Heart left ventricle (tissue), 16 donors: ENCODE measurements at regions not wholly inside any gene's neighbourhood (a gene's known extent, or its start where the extent isn't known, plus 50 kb on each side); places are given as distances from the start of the nearest gene placed in this dataset.

Experiments used
- ATAC-seq, 4 donors: fragments of 200-7000 bp; cut with Tn5 transposase; one replicate each; pipeline ENCODE4 v1.9.1; 2020 to 2022; ENCODE audit warnings: moderate library complexity in 4 of 4, mild to moderate bottlenecking in 3 of 4, moderate number of reproducible peaks in 1 of 4
- DNase-seq, 5 donors: peaks; one replicate each; pipeline ENCODE4 v3.0.0-alpha.2; 2020
- H3K27ac ChIP-seq, 12 donors: fragments of 200-600 bp; sonication (generic) in 4 of 12; one replicate each; pipeline versions ENCODE4 v1.5.0 to v1.8.0; 2016 to 2022; ENCODE audit warnings: mild to moderate bottlenecking in 2 of 12
- H3K27me3 ChIP-seq, 9 donors: fragments of 200-600 bp; sonication (generic) in 2 of 9; one replicate each; pipeline versions ENCODE4 v1.5.1 to v1.8.0; 2016 to 2022; ENCODE audit warnings: mild to moderate bottlenecking in 3 of 9
- H3K36me3 ChIP-seq, 9 donors: fragments of 200-600 bp; sonication (generic) in 2 of 9; one replicate each; pipeline versions ENCODE4 v1.5.0 to v1.8.0; 2018 to 2022; ENCODE audit warnings: mild to moderate bottlenecking in 2 of 9
- H3K4me1 ChIP-seq, 12 donors: fragments of 200-600 bp; sonication (generic) in 4 of 12; one replicate each; pipeline versions ENCODE4 v1.5.0 to v1.8.0; 2016 to 2022; ENCODE audit warnings: mild to moderate bottlenecking in 3 of 12
- H3K4me3 ChIP-seq, 12 donors: fragments of 200-600 bp; sonication (generic) in 4 of 12; one replicate each; pipeline versions ENCODE4 v1.5.0 to v1.8.0; 2017 to 2022; ENCODE audit warnings: mild to moderate bottlenecking in 9 of 12, moderate library complexity in 4 of 12
- H3K9me3 ChIP-seq, 12 donors: fragments of 200-600 bp; sonication (generic) in 4 of 12; one replicate each; pipeline versions ENCODE4 v1.5.0 to v1.8.0; 2016 to 2022; ENCODE audit warnings: mild to moderate bottlenecking in 1 of 12
- CTCF ChIP-seq, 12 donors: fragments of 200-600 bp; sonication (generic) in 4 of 12; IDR thresholded peaks; one replicate each; pipeline versions ENCODE4 v1.5.0 to v1.8.0; 2018 to 2022; ENCODE audit warnings: antibody characterized with exemption in 12 of 12, mild to moderate bottlenecking in 5 of 12
- POLR2A ChIP-seq, 2 donors: fragments of 450-650 bp; IDR thresholded peaks; one replicate each; pipeline ENCODE4 v1.6.1; 2017; ENCODE audit warnings: antibody characterized with exemption in 2 of 2, mild to moderate bottlenecking in 2 of 2, moderate library complexity in 2 of 2
- WGBS, 4 donors: extraction: QIAGEN DNeasy Blood & Tissue Kit in 2 of 4; methylation state at CpG; one replicate each; pipeline versions ENCODE4 v1.1.5 to v1.1.7; 2013 to 2018; 5-methylcytosine and 5-hydroxymethylcytosine counted together
- intact Hi-C, 10 donors: fragments of 100-400 bp; cut with DNase I; formaldehyde crosslinking; loops; one replicate each; pipeline versions ENCODE4 v1.11.1 to v1.14.2; 2022
- donor health status: ischemic (EF 13 %, LVEDD 7.1; RV severe dilation, severe dysfunction).
- donor health status: healthy with polysubstance abuse.
- donor health status: DM: no; HTN: yes; CAD: no.
- donor health status: DM: no; HTN: no; CAD: no.
- donor health status: ischemic (EF 25% LVEDD 6.9; RV normal size, moderate dysfunction).
- donor health status: ischemic (EF 25% LVEDD 5.7; RV mildly dilated, moderate dysfunction).
- donor health status: healthy.
- donor health status: DM: yes; HTN: yes; CAD: no.
- donor health status: ischemic (EF 35%, LVEDD 5.7; RV mildly dilated, moderate dysfunction).
- donor health status: nonischemic (EF 11% LVEDD 7.7; RV severe dilation, severe dysfunction).
- donor health status: DM: yes; HTN: yes; CAD: no.
- donor health status: PGD.
- donor health status: ischemic (EF 29% LVEDD 5.4; RV normal size, mild dysfunction).
- donor health status: nonischemic (EF 23%, LVEDD 6.1; RV moderate dilation, normal function).

DNA sequence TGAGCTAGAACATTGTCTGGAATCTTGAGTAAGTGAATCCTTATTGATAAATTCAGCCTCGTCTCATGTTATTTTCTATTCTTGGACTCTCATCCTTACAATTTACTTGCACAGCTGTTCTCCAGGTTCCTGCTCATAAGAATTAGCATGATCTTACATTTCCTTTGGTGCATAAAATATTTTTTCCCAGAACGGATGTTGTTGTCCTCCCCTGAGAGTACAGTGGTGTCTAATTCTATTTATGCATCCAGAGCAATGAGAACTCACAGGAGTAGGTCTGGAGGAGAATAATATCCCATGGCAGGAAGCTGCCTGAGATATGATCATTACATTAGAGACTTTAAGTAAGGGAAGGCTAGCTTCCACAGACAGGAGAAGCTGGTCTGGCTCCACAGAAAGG lies 178.4 kb upstream of the MAST4 start:
- Histone ChIP-seq H3K4me1 (peaks cover 0 to 52% (median 23%) of the 10 kb centered on the region in 12 donors), H3K9me3 (peaks cover 0 to 5% (median 0%) of the 10 kb centered on the region in 12 donors), H3K36me3 (peaks cover 0 to 3% (median 0%) of the 10 kb centered on the region in 9 donors), H3K27ac (peak overlapping the region in 4 of 12 donors; percentile 4 to 41 (median 20)), H3K27me3 (no peaks in the 10 kb centered on the region), H3K4me3 (no peak overlapping the region)
- no peak for TF ChIP-seq POLR2A (IDR thresholded peaks at IDR 0.05)
- TF ChIP-seq CTCF (IDR thresholded peaks at IDR 0.05) = no peak
- WGBS, 4 donors = 12 to 52% (median 18%) methylated on average over 2 of the region's 2 CpGs
- intact Hi-C loops = loop anchor here in 1 of 10 donors (5.0 kb wide), 1 partner anchor 110 kb away; no protein-coding TSS in a partner anchor
- peak in 2 of 4 donors; percentile 25 to 41 for ATAC-seq
- no peak for DNase-seq

DNA sequence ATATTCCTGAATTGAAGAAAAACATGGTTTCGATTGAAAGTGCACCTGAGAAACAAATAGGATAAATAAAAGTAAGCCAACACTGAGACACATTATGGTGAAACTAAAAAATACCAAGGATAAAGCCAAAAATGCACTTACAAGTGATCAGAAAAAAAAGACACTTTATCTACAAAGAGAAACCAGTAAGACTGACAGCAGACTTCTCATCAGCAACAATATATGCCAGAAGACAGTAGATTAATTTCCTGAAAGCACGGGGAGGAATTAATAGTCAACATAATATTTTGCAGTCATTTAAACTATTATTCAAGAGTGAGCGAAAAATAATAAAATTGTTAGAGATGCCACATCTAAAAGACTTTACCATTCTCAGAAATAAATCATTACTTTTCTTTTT lies 172.7 kb upstream of the MAST4 start:
- Histone ChIP-seq H3K9me3 (peaks cover 0 to 14% (median 0%) of the 10 kb centered on the region in 12 donors), H3K27ac (no peak overlapping the region), H3K27me3 (no peaks in the 10 kb centered on the region), H3K36me3 (peaks cover 0 to 4% (median 0%) of the 10 kb centered on the region in 9 donors), H3K4me3 (no peak overlapping the region), H3K4me1 (peaks cover 0 to 26% (median 5%) of the 10 kb centered on the region in 12 donors)
- DNase-seq = no peak
- TF ChIP-seq POLR2A (IDR thresholded peaks at IDR 0.05) (no peak), CTCF (IDR thresholded peaks at IDR 0.05) (no peak)
- intact Hi-C loops = no loop called here
- ATAC-seq = no peak
- WGBS, 4 donors = 91 to 98% (median 95%) methylated on average over 3 of the region's 3 CpGs

DNA sequence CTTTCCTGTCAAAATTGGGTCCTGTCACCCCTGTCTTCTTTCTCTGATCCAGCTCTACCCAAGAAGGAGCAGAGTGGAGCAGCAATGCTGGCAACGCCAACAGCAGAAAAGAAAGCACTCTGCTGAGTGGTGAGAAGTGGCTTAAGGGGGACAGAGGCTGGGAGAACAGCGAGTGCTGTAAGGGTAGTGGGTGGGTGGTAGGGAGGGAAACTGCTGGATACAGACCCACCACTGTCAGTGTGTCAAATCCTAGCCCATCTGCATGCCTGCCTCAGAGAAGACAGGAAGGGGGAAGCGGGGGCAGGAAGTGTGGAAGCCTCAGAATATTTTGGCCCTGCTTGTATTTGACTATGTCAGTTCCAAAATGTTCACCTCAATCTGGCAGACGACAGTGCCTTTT lies 170.4 kb upstream of the MAST4 start:
- intact Hi-C loops = no loop called here

More for the DNA sequence above, 170.4 kb upstream of the MAST4 start:
- no peak for DNase-seq
- Histone ChIP-seq H3K4me1 (peaks cover 0 to 33% (median 6%) of the 10 kb centered on the region in 12 donors), H3K4me3 (no peak overlapping the region), H3K27ac (peak overlapping the region in 4 of 12 donors; percentile 8 to 35 (median 27)), H3K27me3 (no peaks in the 10 kb centered on the region), H3K9me3 (peaks cover 0 to 14% (median 0%) of the 10 kb centered on the region in 12 donors), H3K36me3 (peaks cover 0 to 12% (median 0%) of the 10 kb centered on the region in 9 donors)
- TF ChIP-seq POLR2A (IDR thresholded peaks at IDR 0.05) = no peak
- no peak for TF ChIP-seq CTCF (IDR thresholded peaks at IDR 0.05)
- peak in 3 of 4 donors; percentile 16 to 36 (median 18) for ATAC-seq
- WGBS, 4 donors = 51 to 73% (median 62%) methylated on average over 4 of the region's 4 CpGs
